IPS DF 6.9 (cell line): ENCODE measurements at regions not wholly inside any gene's neighbourhood (a gene's known extent, or its start where the extent isn't known, plus 50 kb on each side); places are given as distances from the start of the nearest gene placed in this dataset.

Experiments used
- DNase-seq: peaks from one replicate; pipeline ENCODE4 v3.0.0-alpha.2; 2013; ENCODE audit warnings: low read depth, low spot score
- H3K27ac ChIP-seq: one replicate; pipeline ENCODE4 v1.5.1; 2013; ENCODE audit warnings: low read length, control low read depth
- H3K27me3 ChIP-seq: 2 replicates; pipeline ENCODE4 v1.6.1; 2013; ENCODE audit warnings: mild to moderate bottlenecking, low read length; ENCODE audit not compliant: control insufficient read depth, insufficient read depth
- H3K36me3 ChIP-seq: 2 replicates; pipeline ENCODE4 v1.6.1; 2013; ENCODE audit warnings: low read length; ENCODE audit not compliant: control insufficient read depth, insufficient read depth
- H3K4me1 ChIP-seq: 2 replicates; pipeline ENCODE4 v1.6.1; 2013; ENCODE audit warnings: low read length; ENCODE audit not compliant: control insufficient read depth, insufficient read depth
- H3K4me3 ChIP-seq: 2 replicates; pipeline ENCODE4 v1.5.1; 2013; ENCODE audit warnings: mild to moderate bottlenecking, low read length
- H3K9me3 ChIP-seq: 2 replicates; pipeline ENCODE4 v1.6.1; 2013; ENCODE audit warnings: low read length, inconsistent platforms; ENCODE audit not compliant: control insufficient read depth, insufficient read depth
- WGBS: extraction: QIAGEN DNeasy Blood & Tissue Kit; methylation state at CpG from one replicate; pipeline ENCODE4 v1.1.7; 2013; ENCODE audit warnings: mixed read lengths, missing lambda C conversion rate; ENCODE audit not compliant: insufficient read length, insufficient coverage; 5-methylcytosine and 5-hydroxymethylcytosine counted together

GRCh38 chr4:36492041-36492440, 210.6 kb downstream of the DTHD1 start:
- no peak overlapping the region for H3K4me3 ChIP-seq
- no CpG with 5 or more reads among the region's 1 CpG for WGBS
- no peak for DNase-seq
- no peaks in the 10 kb centered on the region for H3K36me3 ChIP-seq
- H3K27me3 ChIP-seq, result no peaks in the 10 kb centered on the region
- no peak overlapping the region for H3K27ac ChIP-seq
- no peaks in the 10 kb centered on the region for H3K9me3 ChIP-seq
- no peaks in the 10 kb centered on the region for H3K4me1 ChIP-seq

DNA sequence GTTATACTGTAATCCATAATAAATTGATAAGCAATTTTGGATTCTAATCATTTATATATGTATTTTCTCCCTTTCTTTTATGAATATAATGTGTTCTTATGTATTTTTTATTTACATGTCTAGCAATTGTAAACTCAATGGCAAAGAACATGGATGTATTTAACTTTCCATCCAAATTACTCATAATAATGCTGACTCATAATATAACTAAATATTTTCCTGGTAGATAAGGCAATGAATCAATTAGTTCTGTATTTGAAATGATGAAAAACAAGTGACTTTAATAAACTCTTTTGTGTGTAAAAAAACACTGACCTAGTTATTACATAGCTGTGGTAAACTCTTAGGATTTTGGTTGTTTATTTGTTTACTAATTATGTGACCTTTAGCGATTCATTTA, 211.2 kb downstream of the DTHD1 start:
- Histone ChIP-seq H3K9me3 (no peaks in the 10 kb centered on the region), H3K27me3 (no peaks in the 10 kb centered on the region), H3K4me1 (no peaks in the 10 kb centered on the region), H3K4me3 (no peak overlapping the region), H3K36me3 (no peaks in the 10 kb centered on the region), H3K27ac (no peak overlapping the region)
- no peak for DNase-seq
- no CpG with 5 or more reads among the region's 1 CpG for WGBS

DNA sequence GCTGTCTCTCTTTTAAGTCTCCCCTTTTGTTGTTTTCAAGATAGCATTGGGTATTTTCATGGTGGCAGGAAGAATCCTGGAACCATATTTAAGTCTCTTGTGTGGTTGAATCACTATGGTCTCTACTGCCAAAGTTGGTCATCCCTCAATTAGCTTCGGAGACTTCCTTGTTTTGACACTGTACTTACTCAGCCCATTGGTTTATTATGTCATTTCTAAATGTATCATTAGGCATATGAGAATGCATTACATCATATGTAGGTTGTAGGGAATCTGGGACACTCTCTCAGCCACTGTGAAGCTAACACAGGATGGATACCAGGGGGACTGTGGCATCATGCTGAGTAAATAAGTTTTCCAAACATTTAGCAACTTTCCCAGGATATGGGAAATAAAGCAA, 211.8 kb downstream of the DTHD1 start:
- Histone ChIP-seq H3K36me3 (no peaks in the 10 kb centered on the region), H3K4me3 (no peak overlapping the region), H3K27me3 (no peaks in the 10 kb centered on the region), H3K27ac (no peak overlapping the region), H3K9me3 (no peaks in the 10 kb centered on the region), H3K4me1 (no peaks in the 10 kb centered on the region)
- no peak for DNase-seq
- no CpG with 5 or more reads among the region's 1 CpG for WGBS

DNA sequence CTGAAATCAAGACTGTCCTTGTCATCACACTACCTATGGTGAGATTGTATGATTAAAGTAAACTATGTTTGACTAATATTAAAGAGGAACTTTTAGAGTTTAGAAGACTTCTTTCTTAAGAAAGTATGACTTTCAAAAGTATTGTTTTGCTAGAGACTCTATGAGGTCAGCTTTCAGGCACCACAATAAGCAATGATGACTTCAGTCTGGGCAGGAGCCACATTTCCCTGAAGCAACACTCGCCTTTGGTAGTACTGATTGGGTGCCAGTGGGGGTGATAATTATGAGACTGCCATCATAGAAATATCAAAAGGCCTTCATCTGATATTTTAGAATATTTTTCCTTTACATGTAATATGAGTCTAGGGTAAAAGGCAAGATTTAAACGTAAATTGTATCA, 212.6 kb downstream of the DTHD1 start:
- no peak for DNase-seq
- Histone ChIP-seq H3K27me3 (no peaks in the 10 kb centered on the region), H3K9me3 (no peaks in the 10 kb centered on the region), H3K4me3 (no peak overlapping the region), H3K27ac (no peak overlapping the region), H3K4me1 (no peaks in the 10 kb centered on the region), H3K36me3 (no peaks in the 10 kb centered on the region)
- WGBS, result no CpG with 5 or more reads among the region's 2 CpGs

GRCh38 chr4:36494747-36495146, 213.3 kb downstream of the DTHD1 start:
- H3K27me3 ChIP-seq, result no peaks in the 10 kb centered on the region
- DNase-seq, result no peak
- H3K27ac ChIP-seq, result no peak overlapping the region
- no peaks in the 10 kb centered on the region for H3K9me3 ChIP-seq
- 100% methylated on average over 1 of the region's 2 CpGs for WGBS
- no peaks in the 10 kb centered on the region for H3K36me3 ChIP-seq
- H3K4me1 ChIP-seq, result no peaks in the 10 kb centered on the region
- no peak overlapping the region for H3K4me3 ChIP-seq

GRCh38 chr4:36502350-36502749, 220.9 kb downstream of the DTHD1 start:
- H3K9me3 ChIP-seq, result no peaks in the 10 kb centered on the region
- no peaks in the 10 kb centered on the region for H3K27me3 ChIP-seq
- no peaks in the 10 kb centered on the region for H3K36me3 ChIP-seq
- DNase-seq, result no peak
- H3K4me3 ChIP-seq, result no peak overlapping the region
- H3K4me1 ChIP-seq, result no peaks in the 10 kb centered on the region
- H3K27ac ChIP-seq, result no peak overlapping the region

DNA sequence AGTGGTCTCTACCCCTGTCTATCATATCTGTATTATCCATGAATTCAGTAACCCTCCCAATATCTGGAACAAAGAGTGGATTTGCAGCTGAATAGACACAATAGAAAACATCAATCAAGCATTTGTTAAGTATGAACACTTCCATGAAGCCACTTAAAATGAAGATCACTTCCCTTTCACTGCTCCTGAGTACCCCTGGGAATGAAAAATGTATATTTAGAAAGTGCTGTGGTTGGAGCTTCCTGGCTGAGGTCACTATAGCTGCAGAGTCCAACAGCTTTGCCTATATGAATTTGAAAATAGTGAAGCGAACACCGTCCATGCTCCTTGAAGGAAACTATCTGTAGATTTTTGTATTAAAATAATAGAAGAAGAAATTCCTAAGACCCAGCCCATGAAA, 227.0 kb downstream of the DTHD1 start:
- Histone ChIP-seq H3K27me3 (no peaks in the 10 kb centered on the region), H3K36me3 (no peaks in the 10 kb centered on the region), H3K9me3 (no peaks in the 10 kb centered on the region), H3K4me1 (no peaks in the 10 kb centered on the region), H3K27ac (no peak overlapping the region), H3K4me3 (no peak overlapping the region)
- no CpG with 5 or more reads among the region's 2 CpGs for WGBS
- DNase-seq, result no peak

- WGBS, result no CpG with 5 or more reads among the region's 3 CpGs
- no peaks in the 10 kb centered on the region for H3K27me3 ChIP-seq
- H3K9me3 ChIP-seq, result no peaks in the 10 kb centered on the region
- DNase-seq, result no peak
- H3K4me1 ChIP-seq, result no peaks in the 10 kb centered on the region
- H3K27ac ChIP-seq, result no peak overlapping the region
- H3K4me3 ChIP-seq, result no peak overlapping the region
- no peaks in the 10 kb centered on the region for H3K36me3 ChIP-seq
Measured at GRCh38 chr4:36509845-36510244, 228.4 kb downstream of the DTHD1 start.

DNA sequence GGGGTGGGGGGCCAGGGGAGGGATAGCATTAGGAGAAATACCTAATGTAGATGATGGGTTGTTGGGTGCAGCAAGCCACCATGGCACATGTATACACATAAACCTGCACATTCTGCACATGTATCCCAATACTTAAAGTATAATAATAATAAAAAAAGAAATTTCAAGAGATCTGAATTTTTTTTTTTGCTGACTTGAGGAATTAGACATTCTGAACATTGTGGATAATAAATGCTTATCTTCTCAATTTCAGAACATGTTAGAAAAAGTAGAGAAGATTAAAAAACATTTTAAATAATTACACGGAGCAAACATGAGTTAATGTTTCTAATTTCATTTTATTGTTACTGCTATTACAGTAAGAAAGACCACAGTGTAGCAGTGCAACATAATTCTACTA, 230.4 kb downstream of the DTHD1 start:
- no peaks in the 10 kb centered on the region for H3K9me3 ChIP-seq
- H3K36me3 ChIP-seq, result no peaks in the 10 kb centered on the region
- no peaks in the 10 kb centered on the region for H3K27me3 ChIP-seq
- WGBS, result no CpG with 5 or more reads among the region's 1 CpG
- H3K4me1 ChIP-seq, result no peaks in the 10 kb centered on the region
- H3K27ac ChIP-seq, result no peak overlapping the region
- no peak overlapping the region for H3K4me3 ChIP-seq
- DNase-seq, result no peak

DNA sequence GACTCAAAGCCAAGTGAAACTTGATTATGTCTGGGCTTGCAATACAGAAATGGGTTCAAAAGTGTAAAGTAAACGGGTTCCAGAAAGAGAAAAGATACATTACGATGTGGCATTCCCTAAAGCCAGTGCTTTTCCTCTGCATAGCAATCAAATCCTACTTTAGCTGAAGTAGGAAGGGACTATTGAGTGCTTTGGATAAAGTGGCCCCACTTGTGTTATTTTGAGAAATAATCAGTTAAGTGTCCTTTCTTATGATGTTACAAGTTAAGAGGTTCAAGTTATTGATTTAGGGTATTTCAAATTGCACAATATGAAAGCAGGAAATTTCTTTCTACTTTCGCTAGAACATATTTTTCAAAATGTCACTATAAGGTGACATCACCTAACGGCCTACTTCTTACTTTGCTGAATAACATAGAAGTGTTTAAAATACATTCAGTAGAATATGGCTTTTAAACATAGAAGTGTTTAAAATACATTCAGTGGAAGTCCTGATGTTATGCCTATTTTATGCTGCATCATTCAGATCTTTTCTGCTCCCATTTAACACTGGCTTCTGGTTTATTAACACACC, 235.2 kb downstream of the DTHD1 start:
- no peaks in the 10 kb centered on the region for H3K9me3 ChIP-seq
- no peak overlapping the region for H3K27ac ChIP-seq
- H3K4me1 ChIP-seq, result no peaks in the 10 kb centered on the region
- WGBS, result no CpG with 5 or more reads among the region's 4 CpGs
- DNase-seq, result no peak
- no peaks in the 10 kb centered on the region for H3K36me3 ChIP-seq
- H3K27me3 ChIP-seq, result no peaks in the 10 kb centered on the region
- H3K4me3 ChIP-seq, result no peak overlapping the region

DNA sequence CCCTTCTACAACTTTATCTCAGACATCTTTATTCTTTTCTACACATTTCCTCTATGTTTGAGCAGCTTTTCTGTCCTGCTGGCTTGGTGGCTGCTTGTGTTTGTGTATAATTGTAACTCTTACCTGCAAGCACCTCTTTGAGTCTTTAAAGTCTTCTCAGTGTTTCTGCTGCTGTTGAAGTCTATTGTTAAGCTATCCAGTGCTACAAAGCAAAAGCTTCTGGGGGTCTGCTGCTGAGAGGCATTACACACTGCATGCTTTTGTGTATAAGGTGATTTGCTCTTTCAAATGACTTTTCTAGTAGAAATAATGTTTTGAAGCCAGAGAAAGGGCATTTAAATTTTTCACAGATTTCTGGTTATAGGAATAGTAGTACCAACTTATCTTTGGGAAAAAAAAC, 241.8 kb downstream of the DTHD1 start:
- H3K27me3 ChIP-seq, result no peaks in the 10 kb centered on the region
- H3K4me1 ChIP-seq, result no peaks in the 10 kb centered on the region
- no peak overlapping the region for H3K27ac ChIP-seq
- no peaks in the 10 kb centered on the region for H3K9me3 ChIP-seq
- no peak for DNase-seq
- H3K36me3 ChIP-seq, result no peaks in the 10 kb centered on the region
- H3K4me3 ChIP-seq, result no peak overlapping the region
